Neural cell (in vitro differentiated cells): ENCODE measurements at regions not wholly inside any gene's neighbourhood (a gene's known extent, or its start where the extent isn't known, plus 50 kb on each side); places are given as distances from the start of the nearest gene placed in this dataset.

Experiments used
- CTCF ChIP-seq: fragments of 450-650 bp; IDR thresholded peaks from 2 replicates; pipeline ENCODE4 v1.5.1; 2014; ENCODE audit warnings: antibody characterized with exemption, mild to moderate bottlenecking, moderate library complexity; ENCODE audit not compliant: poor library complexity, severe bottlenecking
- MXI1 ChIP-seq: fragments of 450-650 bp; conservative IDR thresholded peaks from 2 replicates; pipeline ENCODE4 v1.6.1; 2014; ENCODE audit warnings: antibody characterized with exemption, mild to moderate bottlenecking; ENCODE audit not compliant: poor library complexity, severe bottlenecking
- POLR2AphosphoS5 ChIP-seq: IDR thresholded peaks from 2 replicates; pipeline ENCODE4 v1.6.1; 2012
- RAD21 ChIP-seq: fragments of 450-650 bp; conservative IDR thresholded peaks from 2 replicates; pipeline ENCODE4 v1.6.1; 2014; ENCODE audit warnings: antibody characterized with exemption, mild to moderate bottlenecking, moderate library complexity
- SMC3 ChIP-seq: fragments of 450-650 bp; conservative IDR thresholded peaks from 2 replicates; pipeline ENCODE4 v1.6.1; 2014; ENCODE audit warnings: antibody characterized with exemption, mild to moderate bottlenecking, moderate library complexity; ENCODE audit not compliant: poor library complexity

DNA sequence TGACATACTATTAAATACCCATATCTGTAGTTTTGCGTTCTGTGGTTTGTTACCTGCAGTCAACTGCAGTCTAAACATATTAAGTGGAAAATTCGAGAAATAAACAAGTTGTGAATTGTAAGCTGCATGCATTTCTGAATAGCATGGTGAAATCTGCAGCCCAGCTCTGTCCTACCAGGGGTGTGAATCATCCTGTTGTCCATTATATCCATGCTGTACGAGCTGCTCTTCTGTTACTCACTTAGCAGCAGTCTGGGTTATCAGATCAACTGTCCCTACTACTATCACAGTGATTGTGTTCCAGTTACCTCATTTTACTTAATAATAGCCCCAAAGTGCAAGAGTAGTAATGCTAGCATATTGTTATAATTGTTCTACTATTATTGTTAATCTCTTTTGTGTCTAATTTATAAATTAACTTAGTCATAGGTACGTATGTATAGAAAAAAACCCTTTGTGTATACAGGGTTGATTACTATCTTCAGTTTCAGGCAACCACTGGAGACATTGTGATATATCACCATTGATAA, 173.7 kb upstream of the FAT4 start:
- TF ChIP-seq CTCF = no peak
- TF ChIP-seq MXI1 = no peak
- no peak for TF ChIP-seq RAD21
- TF ChIP-seq SMC3 = no peak
- no peak for TF ChIP-seq POLR2AphosphoS5
